GM21576 (cell line): ENCODE measurements at regions not wholly inside any gene's neighbourhood (a gene's known extent, or its start where the extent isn't known, plus 50 kb on each side); places are given as distances from the start of the nearest gene placed in this dataset.
"Not testable (repeated sequence)": the region's sequence is repeated elsewhere in the genome, so short reads cannot be mapped to it uniquely, and the experiment has no call there.

Source experiments
- ATAC-seq: cut with Tn5 transposase; IDR thresholded peaks from one replicate; pipeline ENCODE4 v1.9.1; 2021; ENCODE audit warnings: mild to moderate bottlenecking, moderate library complexity; ENCODE audit not compliant: unreplicated experiment

- ATAC-seq = not testable (repeated sequence)
Observed at GRCh38 chr7:150169943-150170490, 153.1 kb upstream of the LRRC61 start.

DNA sequence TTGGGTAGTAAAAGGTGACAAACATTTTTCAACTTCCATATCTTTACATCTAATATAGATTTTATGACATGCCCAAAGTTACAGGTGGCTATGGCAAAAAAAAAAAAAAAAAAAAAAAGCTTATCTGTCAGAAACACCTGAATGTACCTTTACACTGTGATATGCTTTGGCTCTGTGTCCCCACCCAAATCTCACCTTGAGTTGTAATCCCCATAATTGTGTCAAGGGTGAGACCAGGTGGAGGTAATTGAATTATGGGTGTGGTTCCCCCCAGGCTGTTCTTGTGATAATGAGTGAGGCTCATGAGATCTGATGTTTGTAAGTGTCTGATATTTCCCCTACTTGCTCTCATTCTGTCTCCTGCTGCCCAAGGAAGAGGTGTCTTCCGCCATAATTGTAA, 139.6 kb upstream of the LRRC61 start:
- ATAC-seq = not testable (repeated sequence)

DNA sequence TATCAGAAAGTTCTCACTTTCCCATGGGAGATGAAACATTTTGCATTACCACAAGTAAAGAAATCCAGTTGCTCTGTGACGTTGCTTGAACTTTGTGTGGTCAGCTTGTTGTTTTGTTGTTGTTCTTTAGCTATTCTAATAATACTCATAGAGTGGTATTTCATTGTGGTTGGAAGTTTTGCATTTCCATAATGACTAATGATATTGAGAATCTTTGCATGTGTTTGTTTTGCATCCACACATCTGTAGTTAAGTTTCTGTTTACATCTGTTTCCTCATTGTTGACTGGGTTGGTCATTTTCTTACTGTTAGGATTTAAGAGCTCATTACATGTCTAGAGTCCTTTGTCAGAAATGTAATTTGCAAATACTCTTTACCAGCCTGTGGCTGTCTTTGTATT, 133.2 kb upstream of the LRRC61 start:
- peak; percentile 85 for ATAC-seq

GRCh38 chr7:150192541-150192940, 130.6 kb upstream of the LRRC61 start:
- ATAC-seq = not testable (repeated sequence)

DNA sequence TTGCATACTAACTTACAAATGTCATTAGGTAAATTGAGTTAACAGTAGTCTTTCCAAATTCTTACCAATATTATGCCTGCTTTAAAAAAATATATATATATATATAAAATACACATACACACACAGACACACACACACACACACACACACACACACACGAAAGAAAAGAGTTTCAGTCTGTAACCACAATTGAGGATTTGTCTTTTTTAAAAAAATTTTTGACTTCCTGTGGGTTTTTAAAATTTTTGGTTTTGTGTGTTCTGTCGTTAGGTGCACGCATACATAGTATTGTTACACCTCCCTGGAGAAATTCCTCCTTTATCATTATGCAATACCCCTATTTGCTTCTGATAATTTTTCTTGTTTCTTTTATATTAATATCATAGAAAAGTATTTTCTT, 129.3 kb upstream of the LRRC61 start:
- ATAC-seq = not testable (repeated sequence)
